ENCODE measurements at regions not wholly inside any gene's neighbourhood (a gene's known extent, or its start where the extent isn't known, plus 50 kb on each side); places are given as distances from the start of the nearest gene placed in this dataset.
A peak's percentile ranks its signal among the peaks of the same experiment; 100 is the strongest.
"Not testable (repeated sequence)": the region's sequence is repeated elsewhere in the genome, so short reads cannot be mapped to it uniquely, and the experiment has no call there.

DNA sequence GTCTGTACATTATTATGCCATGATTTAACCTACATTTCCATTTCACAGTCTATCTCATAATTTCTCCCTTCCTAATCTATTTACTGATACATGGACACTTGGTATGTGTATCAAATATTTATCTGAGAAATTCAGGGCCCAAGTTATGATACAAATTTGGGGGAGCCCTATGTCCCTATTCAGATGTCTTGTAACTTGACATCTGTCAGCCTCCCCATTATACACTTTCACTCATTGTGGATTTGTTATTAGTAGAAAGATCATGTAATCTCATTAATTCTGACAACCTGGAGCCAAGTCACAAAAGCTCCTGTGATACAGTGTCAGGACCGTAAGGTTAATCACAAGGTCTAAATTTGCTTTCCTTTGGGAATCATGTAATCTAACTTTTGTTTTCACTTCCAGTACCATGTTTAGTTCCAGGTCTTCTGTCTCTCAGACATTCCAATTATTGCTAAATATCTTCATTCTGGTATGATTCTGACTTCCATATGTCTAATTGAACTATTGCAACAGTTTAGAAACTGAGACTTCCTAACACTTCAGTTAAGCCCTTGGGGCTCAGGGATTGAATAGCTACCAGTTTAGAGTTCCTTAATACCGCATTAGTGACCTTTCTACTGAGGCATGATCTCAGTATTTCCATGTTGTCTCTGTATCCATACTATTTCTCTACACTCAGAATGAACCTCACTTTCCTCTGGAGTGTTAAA, 182.9 kb upstream of the NUDT12 start:
- WGBS (ENCODE audit: insufficient coverage) = 100% methylated on average over 1 of the region's 2 CpGs
- no peak overlapping the region for H3K27ac ChIP-seq (ENCODE audit: low read length)
- H3K4me1 ChIP-seq (ENCODE audit: control insufficient read depth, insufficient read depth, low read length) = no peaks in the 10 kb centered on the region
- no peaks in the 10 kb centered on the region for H3K36me3 ChIP-seq (ENCODE audit: control insufficient read depth, insufficient read depth, low read length)
- no peak for DNase-seq
- H3K27me3 ChIP-seq (ENCODE audit: control insufficient read depth, insufficient read depth, low read length) = no peaks in the 10 kb centered on the region
- no peak overlapping the region for H3K4me3 ChIP-seq (ENCODE audit: low read length)
- H3K9me3 ChIP-seq (replicated peaks; ENCODE audit: control insufficient read depth, low read depth, low read length) = no peaks in the 10 kb centered on the region

DNA sequence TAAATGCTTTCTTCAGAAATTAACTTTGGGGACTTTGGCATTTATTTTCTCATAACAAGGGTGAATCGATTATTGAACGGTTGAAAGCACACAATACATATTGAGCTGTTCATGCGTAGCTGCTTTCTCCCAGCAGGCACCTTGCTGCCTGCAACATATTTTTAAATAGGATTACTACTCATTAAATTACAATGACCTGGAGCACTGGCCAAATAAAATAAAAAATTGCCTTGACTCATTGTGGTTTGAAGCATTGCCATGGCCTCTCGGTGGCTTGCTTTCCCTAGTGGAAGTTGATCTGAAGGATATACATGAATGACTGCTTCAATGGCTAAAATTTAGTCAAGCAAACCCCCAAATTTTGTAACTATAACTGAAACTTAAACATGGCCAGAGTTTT, 181.6 kb upstream of the NUDT12 start:
- Histone ChIP-seq H3K9me3 (replicated peaks; ENCODE audit: control insufficient read depth, low read depth, low read length) (no peaks in the 10 kb centered on the region), H3K4me1 (ENCODE audit: control insufficient read depth, insufficient read depth, low read length) (no peaks in the 10 kb centered on the region), H3K36me3 (ENCODE audit: control insufficient read depth, insufficient read depth, low read length) (no peaks in the 10 kb centered on the region), H3K27me3 (ENCODE audit: control insufficient read depth, insufficient read depth, low read length) (no peaks in the 10 kb centered on the region), H3K27ac (ENCODE audit: low read length) (no peak overlapping the region), H3K4me3 (ENCODE audit: low read length) (no peak overlapping the region)
- no CpG with 5 or more reads among the region's 4 CpGs for WGBS (ENCODE audit: insufficient coverage)
- peak; percentile 3 for DNase-seq

DNA sequence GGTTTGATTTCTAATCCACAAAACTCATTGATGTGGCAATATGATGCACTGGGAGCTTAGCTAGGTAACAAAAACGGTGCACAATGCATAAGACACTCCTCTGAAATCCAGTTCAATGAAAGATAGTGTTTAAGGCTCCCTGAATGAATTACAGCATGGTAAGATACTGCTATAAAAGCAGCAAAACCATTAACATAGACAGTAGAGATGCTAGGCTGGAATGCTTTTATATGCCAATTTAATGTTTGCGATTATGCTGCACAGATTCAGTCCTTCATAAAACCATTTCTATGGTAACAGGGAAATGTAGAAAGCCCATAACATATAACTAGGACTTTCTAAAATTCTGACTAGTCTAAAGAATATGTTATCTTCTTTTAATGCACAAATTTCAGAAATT, 180.8 kb upstream of the NUDT12 start:
- WGBS (ENCODE audit: insufficient coverage) = no CpG with 5 or more reads among the region's 2 CpGs
- no peaks in the 10 kb centered on the region for H3K27me3 ChIP-seq (ENCODE audit: control insufficient read depth, insufficient read depth, low read length)
- H3K4me1 ChIP-seq (ENCODE audit: control insufficient read depth, insufficient read depth, low read length) = no peaks in the 10 kb centered on the region
- H3K27ac ChIP-seq (ENCODE audit: low read length) = no peak overlapping the region
- no peaks in the 10 kb centered on the region for H3K9me3 ChIP-seq (replicated peaks; ENCODE audit: control insufficient read depth, low read depth, low read length)
- DNase-seq = no peak
- H3K36me3 ChIP-seq (ENCODE audit: control insufficient read depth, insufficient read depth, low read length) = no peaks in the 10 kb centered on the region
- H3K4me3 ChIP-seq (ENCODE audit: low read length) = no peak overlapping the region

DNA sequence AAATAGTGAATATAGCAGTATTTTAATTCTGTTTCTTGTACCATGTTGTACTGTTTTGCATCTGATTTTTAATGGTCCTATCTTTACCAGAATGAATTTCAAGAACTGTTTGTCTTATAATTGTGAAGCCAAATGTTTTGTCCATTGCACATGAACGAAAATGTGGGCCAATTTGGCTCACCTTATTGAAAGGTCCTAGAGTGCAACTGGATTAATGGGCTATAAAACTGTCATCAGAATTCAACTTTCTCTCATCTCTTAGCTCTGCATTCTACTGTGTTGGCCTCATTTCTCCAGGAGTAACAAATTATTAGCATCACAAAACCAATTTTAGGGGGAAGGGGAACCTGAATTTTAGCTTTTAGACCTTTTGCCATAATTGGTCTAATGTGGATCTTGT, 179.4 kb upstream of the NUDT12 start:
- H3K27ac ChIP-seq (ENCODE audit: low read length) = no peak overlapping the region
- no peaks in the 10 kb centered on the region for H3K9me3 ChIP-seq (replicated peaks; ENCODE audit: control insufficient read depth, low read depth, low read length)
- H3K27me3 ChIP-seq (ENCODE audit: control insufficient read depth, insufficient read depth, low read length) = no peaks in the 10 kb centered on the region
- no CpG with 5 or more reads among the region's 1 CpG for WGBS (ENCODE audit: insufficient coverage)
- no peaks in the 10 kb centered on the region for H3K4me1 ChIP-seq (ENCODE audit: control insufficient read depth, insufficient read depth, low read length)
- no peak overlapping the region for H3K4me3 ChIP-seq (ENCODE audit: low read length)
- H3K36me3 ChIP-seq (ENCODE audit: control insufficient read depth, insufficient read depth, low read length) = no peaks in the 10 kb centered on the region
- DNase-seq = peak; percentile 32

DNA sequence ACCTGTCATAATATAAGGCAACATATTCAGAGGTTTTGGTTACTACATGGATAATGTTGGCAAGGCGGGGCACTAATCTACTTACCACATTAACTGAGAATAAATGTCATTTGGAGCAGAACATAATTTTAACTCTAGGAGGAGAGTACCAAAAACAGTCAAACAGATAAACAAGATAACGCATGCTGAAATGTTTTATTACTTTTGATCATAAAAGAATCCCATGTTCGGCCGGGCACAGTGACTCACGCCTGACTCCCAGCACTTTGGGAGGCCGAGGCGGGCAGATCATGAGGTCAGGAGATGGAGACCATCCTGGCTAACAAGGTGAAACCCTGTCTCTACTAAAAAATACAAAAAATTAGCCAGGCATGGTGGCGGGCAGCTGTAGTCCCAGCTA, 173.8 kb upstream of the NUDT12 start:
- H3K36me3 ChIP-seq (ENCODE audit: control insufficient read depth, insufficient read depth, low read length); H3K4me1 ChIP-seq (ENCODE audit: control insufficient read depth, insufficient read depth, low read length); H3K27ac ChIP-seq (ENCODE audit: low read length); H3K9me3 ChIP-seq (replicated peaks; ENCODE audit: control insufficient read depth, low read depth, low read length); H3K27me3 ChIP-seq (ENCODE audit: control insufficient read depth, insufficient read depth, low read length); H3K4me3 ChIP-seq (ENCODE audit: low read length); DNase-seq: not testable (repeated sequence)
- 100% methylated on average over 1 of the region's 8 CpGs for WGBS (ENCODE audit: insufficient coverage)

DNA sequence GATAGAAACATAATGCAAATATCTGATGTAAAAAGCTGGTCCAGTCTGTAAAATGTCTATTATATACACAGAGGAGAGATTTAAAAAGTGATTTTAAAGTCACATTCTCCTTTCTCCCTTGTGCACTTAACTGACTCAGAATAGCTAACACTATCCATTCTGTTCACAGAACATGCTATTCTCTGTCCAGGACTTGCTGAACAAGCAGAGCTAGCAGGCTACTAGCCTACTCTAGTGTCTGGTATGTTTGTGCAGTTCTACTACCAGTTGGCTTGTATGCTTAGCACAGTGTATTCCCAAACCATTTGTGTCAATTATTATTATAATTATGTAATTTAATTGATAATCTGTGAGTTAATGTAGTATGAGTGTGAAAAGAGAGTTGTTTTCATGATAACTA, 161.7 kb upstream of the NUDT12 start:
- H3K4me3 ChIP-seq (ENCODE audit: low read length) = no peak overlapping the region
- no peaks in the 10 kb centered on the region for H3K4me1 ChIP-seq (ENCODE audit: control insufficient read depth, insufficient read depth, low read length)
- peaks cover 14% of the 10 kb centered on the region for H3K9me3 ChIP-seq (replicated peaks; ENCODE audit: control insufficient read depth, low read depth, low read length)
- no peaks in the 10 kb centered on the region for H3K27me3 ChIP-seq (ENCODE audit: control insufficient read depth, insufficient read depth, low read length)
- no peak overlapping the region for H3K27ac ChIP-seq (ENCODE audit: low read length)
- H3K36me3 ChIP-seq (ENCODE audit: control insufficient read depth, insufficient read depth, low read length) = no peaks in the 10 kb centered on the region
- no peak for DNase-seq

DNA sequence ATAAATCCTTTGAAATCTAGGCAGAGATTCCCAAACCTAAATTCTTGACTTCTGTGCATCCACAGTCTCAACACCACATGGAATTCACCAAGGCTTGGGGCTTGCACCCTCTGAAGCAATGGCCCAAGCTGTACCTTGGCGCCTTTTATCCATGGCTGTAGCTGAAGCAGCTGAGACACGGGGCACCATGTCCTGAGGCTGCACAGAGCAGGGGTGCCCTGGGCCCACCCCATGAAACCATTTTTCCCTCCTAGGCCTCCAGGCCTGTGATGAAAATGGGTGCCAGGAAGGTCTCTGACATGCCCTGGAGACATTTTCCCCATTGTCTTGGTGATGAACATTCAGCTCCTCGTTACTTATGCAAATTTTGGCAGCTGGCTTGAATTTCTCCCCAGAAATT, 158.6 kb upstream of the NUDT12 start:
- Histone ChIP-seq H3K36me3 (ENCODE audit: control insufficient read depth, insufficient read depth, low read length) (no peaks in the 10 kb centered on the region), H3K4me3 (ENCODE audit: low read length) (no peak overlapping the region), H3K4me1 (ENCODE audit: control insufficient read depth, insufficient read depth, low read length) (no peaks in the 10 kb centered on the region), H3K9me3 (replicated peaks; ENCODE audit: control insufficient read depth, low read depth, low read length) (peaks cover 12% of the 10 kb centered on the region), H3K27ac (ENCODE audit: low read length) (no peak overlapping the region), H3K27me3 (ENCODE audit: control insufficient read depth, insufficient read depth, low read length) (no peaks in the 10 kb centered on the region)
- WGBS (ENCODE audit: insufficient coverage) = 88% methylated on average over 3 of the region's 3 CpGs
- DNase-seq = no peak

- Histone ChIP-seq H3K27me3 (ENCODE audit: control insufficient read depth, insufficient read depth, low read length) (no peaks in the 10 kb centered on the region), H3K27ac (ENCODE audit: low read length) (no peak overlapping the region), H3K36me3 (ENCODE audit: control insufficient read depth, insufficient read depth, low read length) (no peaks in the 10 kb centered on the region), H3K4me1 (ENCODE audit: control insufficient read depth, insufficient read depth, low read length) (no peaks in the 10 kb centered on the region), H3K4me3 (ENCODE audit: low read length) (no peak overlapping the region), H3K9me3 (replicated peaks; ENCODE audit: control insufficient read depth, low read depth, low read length) (peaks cover 12% of the 10 kb centered on the region)
- DNase-seq = no peak
- WGBS (ENCODE audit: insufficient coverage) = no CpG with 5 or more reads among the region's 1 CpG
Measured at GRCh38 chr5:103718108-103718507, 155.5 kb upstream of the NUDT12 start.

- Histone ChIP-seq H3K4me3 (ENCODE audit: low read length) (no peak overlapping the region), H3K36me3 (ENCODE audit: control insufficient read depth, insufficient read depth, low read length) (no peaks in the 10 kb centered on the region), H3K27ac (ENCODE audit: low read length) (no peak overlapping the region), H3K27me3 (ENCODE audit: control insufficient read depth, insufficient read depth, low read length) (no peaks in the 10 kb centered on the region), H3K4me1 (ENCODE audit: control insufficient read depth, insufficient read depth, low read length) (no peaks in the 10 kb centered on the region), H3K9me3 (replicated peaks; ENCODE audit: control insufficient read depth, low read depth, low read length) (no peaks in the 10 kb centered on the region)
- no peak for DNase-seq
Measured at GRCh38 chr5:103708601-103709000, 146.0 kb upstream of the NUDT12 start.

GRCh38 chr5:103706939-103707682, 144.5 kb upstream of the NUDT12 start:
- no peak overlapping the region for H3K4me3 ChIP-seq (ENCODE audit: low read length)
- H3K9me3 ChIP-seq (replicated peaks; ENCODE audit: control insufficient read depth, low read depth, low read length) = no peaks in the 10 kb centered on the region
- H3K27ac ChIP-seq (ENCODE audit: low read length) = no peak overlapping the region
- H3K27me3 ChIP-seq (ENCODE audit: control insufficient read depth, insufficient read depth, low read length) = no peaks in the 10 kb centered on the region
- 33% methylated on average over 2 of the region's 4 CpGs for WGBS (ENCODE audit: insufficient coverage)
- H3K4me1 ChIP-seq (ENCODE audit: control insufficient read depth, insufficient read depth, low read length) = no peaks in the 10 kb centered on the region
- peak; percentile 19 for DNase-seq
- H3K36me3 ChIP-seq (ENCODE audit: control insufficient read depth, insufficient read depth, low read length) = no peaks in the 10 kb centered on the region

Measured in muscle of leg (tissue), 3 donors.